D721Med (cell line): ENCODE measurements at regions not wholly inside any gene's neighbourhood (a gene's known extent, or its start where the extent isn't known, plus 50 kb on each side); places are given as distances from the start of the nearest gene placed in this dataset.
"Not testable (repeated sequence)": the region's sequence is repeated elsewhere in the genome, so short reads cannot be mapped to it uniquely, and the experiment has no call there.

ENCODE experiments used
- DNase-seq: peaks from one replicate; pipeline ENCODE4 v3.0.0; 2011; ENCODE audit warnings: low spot score; ENCODE audit not compliant: insufficient read length
- FAIRE-seq: peaks from 2 replicates; lab custom pipeline; 2011; peaks lifted over from hg19 to GRCh38; lab: Jason Lieb, UNC
- TF ChIP-seq, protein P1 (sequence below): IDR thresholded peaks from 2 replicates; pipeline ENCODE4 v1.5.1; 2012; ENCODE audit warnings: mild to moderate bottlenecking, control low read depth; ENCODE audit not compliant: insufficient read depth; ENCODE audit errors: missing control alignments

DNA sequence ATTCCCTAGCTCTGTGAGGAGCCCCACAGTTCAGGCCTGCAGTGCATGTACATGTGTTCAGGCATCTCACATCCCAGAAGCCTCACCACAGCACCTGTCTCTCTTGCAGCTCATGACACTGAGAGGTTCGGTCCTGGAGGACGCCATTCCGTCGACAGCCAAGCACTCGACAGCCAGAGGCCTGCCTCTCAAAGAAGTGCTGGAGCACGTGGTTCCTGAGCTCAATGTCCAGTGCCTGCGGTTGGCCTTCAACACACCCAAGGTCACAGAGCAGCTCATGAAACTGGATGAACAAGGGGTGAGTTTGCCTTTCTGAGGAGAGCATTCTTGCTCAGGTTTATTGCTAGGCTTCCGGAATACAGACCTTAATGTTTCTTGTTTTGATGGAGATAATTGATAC lies 308.3 kb upstream of the RGS6 start:
- FAIRE-seq (no peak), DNase-seq (no peak)
- TF ChIP-seq, protein P1, sequence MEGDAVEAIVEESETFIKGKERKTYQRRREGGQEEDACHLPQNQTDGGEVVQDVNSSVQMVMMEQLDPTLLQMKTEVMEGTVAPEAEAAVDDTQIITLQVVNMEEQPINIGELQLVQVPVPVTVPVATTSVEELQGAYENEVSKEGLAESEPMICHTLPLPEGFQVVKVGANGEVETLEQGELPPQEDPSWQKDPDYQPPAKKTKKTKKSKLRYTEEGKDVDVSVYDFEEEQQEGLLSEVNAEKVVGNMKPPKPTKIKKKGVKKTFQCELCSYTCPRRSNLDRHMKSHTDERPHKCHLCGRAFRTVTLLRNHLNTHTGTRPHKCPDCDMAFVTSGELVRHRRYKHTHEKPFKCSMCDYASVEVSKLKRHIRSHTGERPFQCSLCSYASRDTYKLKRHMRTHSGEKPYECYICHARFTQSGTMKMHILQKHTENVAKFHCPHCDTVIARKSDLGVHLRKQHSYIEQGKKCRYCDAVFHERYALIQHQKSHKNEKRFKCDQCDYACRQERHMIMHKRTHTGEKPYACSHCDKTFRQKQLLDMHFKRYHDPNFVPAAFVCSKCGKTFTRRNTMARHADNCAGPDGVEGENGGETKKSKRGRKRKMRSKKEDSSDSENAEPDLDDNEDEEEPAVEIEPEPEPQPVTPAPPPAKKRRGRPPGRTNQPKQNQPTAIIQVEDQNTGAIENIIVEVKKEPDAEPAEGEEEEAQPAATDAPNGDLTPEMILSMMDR = no peak

DNA sequence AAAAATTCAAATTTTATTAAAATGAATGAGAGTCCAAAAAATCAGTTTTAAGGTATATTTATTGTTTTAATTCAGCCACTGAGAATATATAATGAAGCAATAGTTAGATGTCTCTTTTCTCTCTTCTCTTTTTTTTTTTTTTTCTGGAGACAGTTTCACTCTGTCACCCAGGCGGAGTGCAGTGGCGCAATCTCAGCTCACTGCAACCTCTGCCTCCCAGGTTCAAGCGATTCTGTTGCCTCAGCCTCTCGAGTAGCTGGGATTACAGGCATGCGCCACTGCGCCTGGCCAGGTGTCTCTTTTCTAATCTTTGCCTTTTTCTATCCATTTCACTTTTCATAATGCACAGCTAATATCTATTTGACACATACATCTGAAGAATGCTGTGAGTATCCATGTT lies 307.1 kb upstream of the RGS6 start:
- no peak for DNase-seq

DNA sequence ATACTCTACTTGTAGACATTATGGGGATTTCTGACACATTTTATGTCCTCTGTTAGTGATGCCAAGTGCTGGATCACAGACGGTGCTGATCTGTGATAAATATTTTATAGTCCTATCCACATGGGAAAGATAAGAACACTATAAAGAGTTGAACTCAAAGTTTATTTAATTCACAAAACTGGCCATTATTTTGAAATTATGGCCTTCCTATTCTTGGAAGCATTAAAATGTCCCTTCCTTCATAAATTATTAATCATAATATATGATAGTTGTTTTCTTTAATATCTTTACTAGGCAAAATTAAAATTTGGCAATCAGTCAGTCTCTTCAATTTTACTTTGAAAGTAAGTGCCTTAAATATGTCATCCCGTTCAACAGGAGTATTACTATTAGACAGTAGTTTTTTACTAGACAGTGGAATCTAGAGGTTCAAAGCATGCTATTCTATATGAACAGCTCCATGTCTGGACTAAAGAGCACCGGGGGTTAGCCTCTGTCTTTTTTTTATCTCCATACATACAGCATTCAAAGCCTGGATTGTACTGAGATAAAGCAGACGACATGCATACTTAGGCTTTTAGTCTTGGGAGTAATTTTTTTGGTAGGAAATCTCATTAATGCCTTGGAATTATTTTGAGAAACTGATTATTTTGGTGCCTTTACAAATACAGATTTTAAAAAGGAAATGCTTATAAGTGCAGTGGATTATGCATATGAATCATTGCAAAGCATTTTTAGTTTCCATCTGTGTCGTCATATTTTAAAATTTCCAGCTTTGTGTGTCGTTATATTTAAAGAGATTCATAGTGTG lies 306.1 kb upstream of the RGS6 start:
- no peak for FAIRE-seq
- DNase-seq = no peak

More for the DNA sequence above, 307.1 kb upstream of the RGS6 start:
- TF ChIP-seq, protein P1 = no peak
- FAIRE-seq = no peak

DNA sequence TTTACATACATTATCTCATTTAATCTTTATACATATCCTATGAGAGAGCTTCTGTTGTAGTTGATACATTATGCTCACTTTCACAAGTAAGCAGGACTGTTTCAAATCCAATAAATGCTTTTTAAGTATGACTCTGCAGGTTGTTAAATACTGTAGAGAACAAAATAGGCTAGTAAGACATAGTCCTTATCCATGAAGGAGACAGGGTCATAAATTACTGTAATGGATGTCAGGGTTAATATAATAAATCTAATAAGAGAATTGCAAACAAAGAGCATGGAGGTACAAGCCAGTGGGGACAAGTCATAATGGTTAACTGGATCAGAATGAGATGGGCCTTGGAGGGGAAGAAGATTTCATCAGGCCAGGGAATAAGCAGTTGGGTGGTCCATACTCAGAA lies 303.8 kb upstream of the RGS6 start:
- no peak for DNase-seq
- FAIRE-seq = no peak
- TF ChIP-seq, protein P1 = no peak

More for the DNA sequence above, 306.1 kb upstream of the RGS6 start:
- TF ChIP-seq, protein P1 = no peak

DNA sequence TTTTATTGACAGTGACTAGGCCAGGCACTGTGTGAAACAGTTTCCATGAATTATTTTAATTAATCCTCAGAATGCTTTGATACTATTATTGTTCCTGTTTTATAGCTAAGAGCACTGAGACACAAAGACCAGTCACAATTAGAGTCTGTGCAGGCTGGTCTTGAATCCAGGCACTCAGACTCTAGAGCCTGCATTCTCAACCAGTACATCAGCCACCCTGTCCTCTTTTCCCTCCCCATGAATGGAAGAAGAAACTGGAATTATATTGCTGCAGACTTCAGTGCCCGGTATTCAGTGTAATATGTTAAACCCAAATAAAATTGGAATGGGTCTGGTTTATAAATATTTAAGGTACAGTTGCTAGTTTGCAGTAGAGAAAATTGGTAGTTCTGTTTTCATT lies 303.0 kb upstream of the RGS6 start:
- FAIRE-seq (no peak), DNase-seq (no peak)
- TF ChIP-seq, protein P1 = no peak

DNA sequence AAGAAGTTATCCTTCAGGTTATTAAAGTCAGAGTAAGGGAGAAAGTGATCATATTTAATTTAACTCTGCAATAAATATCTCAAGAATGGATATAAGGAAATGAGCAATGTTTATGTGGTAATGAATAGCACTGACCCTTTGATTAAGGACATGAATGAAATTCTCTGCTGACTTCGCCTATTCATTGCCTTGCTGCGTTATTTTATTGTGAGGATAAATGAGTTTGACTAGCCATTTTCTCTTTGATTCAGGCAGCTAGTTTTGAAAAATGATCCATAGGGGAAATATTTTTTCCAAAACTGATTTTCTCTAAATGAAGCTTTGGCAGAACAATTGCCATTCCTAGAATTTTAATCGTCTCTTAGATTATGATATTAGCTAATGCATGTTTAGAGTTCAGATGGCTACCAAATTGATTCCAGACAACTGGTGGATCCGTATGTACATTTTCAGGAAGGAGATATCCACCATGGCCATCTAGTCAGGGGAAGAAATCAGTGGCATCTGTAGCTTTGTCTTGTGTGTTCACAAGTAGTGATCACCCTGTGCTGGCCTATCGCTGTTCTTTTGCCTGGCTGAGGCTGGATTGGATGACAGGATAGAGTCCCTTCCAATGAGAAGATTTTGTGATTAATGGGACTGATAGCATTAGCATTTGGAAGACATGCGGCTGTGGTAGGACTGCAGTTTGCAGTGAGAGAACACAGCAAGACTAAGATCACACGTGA lies 302.3 kb upstream of the RGS6 start:
- no peak for FAIRE-seq
- TF ChIP-seq, protein P1 = no peak
- DNase-seq = no peak

DNA sequence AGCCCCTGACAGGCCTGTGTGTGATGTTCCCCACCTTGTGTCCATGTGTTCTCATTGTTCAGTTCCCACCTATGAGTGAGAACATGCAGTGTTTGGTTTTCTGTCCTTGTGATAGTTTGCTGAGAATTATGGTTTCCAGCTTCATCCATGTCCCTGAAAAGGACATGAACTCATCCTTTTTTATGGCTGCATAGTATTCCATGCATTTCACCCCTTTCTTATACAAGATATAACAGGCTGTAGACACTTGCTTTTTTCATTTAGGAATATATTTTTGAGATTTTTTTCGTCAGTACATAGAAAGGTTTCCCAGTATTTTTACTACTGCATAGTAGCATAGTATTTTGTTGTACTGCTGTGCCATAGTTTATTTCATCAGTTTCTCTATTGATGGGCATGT lies 301.2 kb upstream of the RGS6 start:
- DNase-seq, FAIRE-seq: not testable (repeated sequence)
